H1 (cell line): ENCODE measurements at regions not wholly inside any gene's neighbourhood (a gene's known extent, or its start where the extent isn't known, plus 50 kb on each side); places are given as distances from the start of the nearest gene placed in this dataset.

ENCODE experiments used
- CTCF ChIP-seq, 3 experiments: IDR thresholded peaks; 1 replicate in 2 of 3; 2 replicates in 1 of 3; pipeline versions ENCODE4 v1.5.1 to v1.6.1; 2011; ENCODE audit warnings: low read length in 3 of 3, mild to moderate bottlenecking in 3 of 3, inconsistent platforms in 2 of 3, low read depth in 1 of 3, moderate library complexity in 1 of 3; ENCODE audit not compliant: insufficient read depth in 1 of 3; ENCODE audit errors: control extremely low read depth in 1 of 3
- EZH2 ChIP-seq: fragments of 200-600 bp; sonication (generic); IDR thresholded peaks from 2 replicates; pipeline ENCODE4 v1.7.1; 2012; ENCODE audit warnings: low read depth, mild to moderate bottlenecking, moderate library complexity, low read length, inconsistent platforms; ENCODE audit not compliant: severe bottlenecking
- HDAC6 ChIP-seq: IDR thresholded peaks from one replicate; pipeline ENCODE4 v1.7.1; 2012; ENCODE audit warnings: low read depth, mild to moderate bottlenecking, inconsistent platforms, low read length, moderate library complexity
- JUND ChIP-seq: IDR thresholded peaks from 2 replicates; pipeline ENCODE4 v1.6.1; 2011; ENCODE audit warnings: mild to moderate bottlenecking, improper control_type of control experiment, low read length
- KDM1A ChIP-seq: fragments of 200-600, 300-600 bp; sonication (generic); IDR thresholded peaks from 2 replicates; pipeline ENCODE4 v1.7.1; 2016; ENCODE audit warnings: mild to moderate bottlenecking, low read length, borderline replicate concordance
- NANOG ChIP-seq: IDR thresholded peaks from 2 replicates; pipeline ENCODE4 v1.6.1; 2011; ENCODE audit warnings: low read length, low read depth, mild to moderate bottlenecking, inconsistent platforms; ENCODE audit not compliant: insufficient read depth, poor library complexity, severe bottlenecking
- POLR2A ChIP-seq, 2 experiments: IDR thresholded peaks; 1 replicate in 1 of 2; 2 replicates in 1 of 2; pipeline ENCODE4 v1.6.1; 2011; ENCODE audit warnings: low read depth in 2 of 2, low read length in 2 of 2, mild to moderate bottlenecking in 2 of 2; ENCODE audit errors: control extremely low read depth in 1 of 2
- POLR2AphosphoS5 ChIP-seq: IDR thresholded peaks from 2 replicates; pipeline ENCODE4 v1.6.1; 2011; ENCODE audit warnings: low read depth, low read length
- RAD21 ChIP-seq, 2 experiments: IDR thresholded peaks in 1 of 2; conservative IDR thresholded peaks in 1 of 2; 2 replicates each; pipeline ENCODE4 v1.6.1; 2011; ENCODE audit warnings: low read depth in 2 of 2, low read length in 2 of 2, improper control_type of control experiment in 1 of 2, inconsistent platforms in 1 of 2, mild to moderate bottlenecking in 1 of 2, moderate library complexity in 1 of 2
- TAF1 ChIP-seq: IDR thresholded peaks from 2 replicates; pipeline ENCODE4 v1.6.1; 2011; ENCODE audit warnings: mild to moderate bottlenecking, low read depth, low read length
- TAF7 ChIP-seq: optimal IDR thresholded peaks from 2 replicates; pipeline ENCODE3; 2011; ENCODE audit warnings: low read depth, mild to moderate bottlenecking, inconsistent platforms, low read length, moderate library complexity, borderline replicate concordance
- USF2 ChIP-seq: IDR thresholded peaks from 2 replicates; pipeline ENCODE4 v1.6.1; 2011; ENCODE audit warnings: low read length, improper control_type of control experiment

- TF ChIP-seq CTCF (IDR thresholded peaks at IDR 0.05; ENCODE audit: control extremely low read depth in 1 of 3, insufficient read depth in 1 of 3, low read depth in 1 of 3, low read length in 3 of 3): no peak
- no peak for TF ChIP-seq TAF7
- TF ChIP-seq RAD21 (IDR thresholded peaks at IDR 0.05 in 1 of 2, conservative IDR thresholded peaks at IDR 0.05 in 1 of 2; ENCODE audit: low read depth in 2 of 2, low read length in 2 of 2): no peak
- TF ChIP-seq POLR2AphosphoS5: no peak
- no peak for TF ChIP-seq KDM1A
- no peak for TF ChIP-seq POLR2A (IDR thresholded peaks at IDR 0.05; ENCODE audit: control extremely low read depth in 1 of 2, low read depth in 2 of 2, low read length in 2 of 2)
- TF ChIP-seq HDAC6: no peak
- TF ChIP-seq EZH2: no peak
- no peak for TF ChIP-seq USF2
- TF ChIP-seq JUND: no peak
- no peak for TF ChIP-seq NANOG
- no peak for TF ChIP-seq TAF1
Observed at GRCh38 chr20:43863330-43863729, 51.3 kb upstream of the TOX2 start.
